ENCODE measurements at regions not wholly inside any gene's neighbourhood (a gene's known extent, or its start where the extent isn't known, plus 50 kb on each side); places are given as distances from the start of the nearest gene placed in this dataset.

DNA sequence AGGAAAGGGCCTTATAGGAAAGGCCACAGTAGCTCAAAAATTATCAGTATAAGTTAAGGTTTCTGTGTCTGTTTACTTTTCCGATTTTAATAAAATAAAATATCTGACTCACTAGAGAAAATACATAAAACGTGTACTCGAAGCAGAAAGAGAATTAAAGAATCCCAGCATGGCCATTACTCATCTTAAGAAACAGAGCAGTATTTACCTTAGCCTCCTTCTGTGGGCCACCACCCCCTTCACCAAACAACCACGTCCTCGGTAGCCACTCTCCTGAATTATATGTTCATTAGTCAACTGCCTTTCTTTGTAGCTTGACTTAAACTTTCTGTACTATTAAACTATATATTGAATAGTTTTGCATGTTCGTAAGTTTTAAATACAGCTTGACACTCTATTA, 72.2 kb upstream of the SPTLC3 start:
- TF ChIP-seq, protein P1, sequence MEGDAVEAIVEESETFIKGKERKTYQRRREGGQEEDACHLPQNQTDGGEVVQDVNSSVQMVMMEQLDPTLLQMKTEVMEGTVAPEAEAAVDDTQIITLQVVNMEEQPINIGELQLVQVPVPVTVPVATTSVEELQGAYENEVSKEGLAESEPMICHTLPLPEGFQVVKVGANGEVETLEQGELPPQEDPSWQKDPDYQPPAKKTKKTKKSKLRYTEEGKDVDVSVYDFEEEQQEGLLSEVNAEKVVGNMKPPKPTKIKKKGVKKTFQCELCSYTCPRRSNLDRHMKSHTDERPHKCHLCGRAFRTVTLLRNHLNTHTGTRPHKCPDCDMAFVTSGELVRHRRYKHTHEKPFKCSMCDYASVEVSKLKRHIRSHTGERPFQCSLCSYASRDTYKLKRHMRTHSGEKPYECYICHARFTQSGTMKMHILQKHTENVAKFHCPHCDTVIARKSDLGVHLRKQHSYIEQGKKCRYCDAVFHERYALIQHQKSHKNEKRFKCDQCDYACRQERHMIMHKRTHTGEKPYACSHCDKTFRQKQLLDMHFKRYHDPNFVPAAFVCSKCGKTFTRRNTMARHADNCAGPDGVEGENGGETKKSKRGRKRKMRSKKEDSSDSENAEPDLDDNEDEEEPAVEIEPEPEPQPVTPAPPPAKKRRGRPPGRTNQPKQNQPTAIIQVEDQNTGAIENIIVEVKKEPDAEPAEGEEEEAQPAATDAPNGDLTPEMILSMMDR (IDR thresholded peaks at IDR 0.05): no peak
- no peak for TF ChIP-seq POLR2A (IDR thresholded peaks at IDR 0.05)
